ENCODE measurements at regions not wholly inside any gene's neighbourhood (a gene's known extent, or its start where the extent isn't known, plus 50 kb on each side); places are given as distances from the start of the nearest gene placed in this dataset.

- H3K27me3 Mint-ChIP-seq (ENCODE audit: insufficient read depth), result no peaks in the 10 kb centered on the region
- H3K9me3 ChIP-seq (ENCODE audit: control insufficient read depth, low read length), result no peaks in the 10 kb centered on the region
- no peak for DNase-seq
- no peaks in the 10 kb centered on the region for H3K36me3 ChIP-seq (ENCODE audit: control insufficient read depth, insufficient read depth, low read length)
- no peak overlapping the region for H3K9ac ChIP-seq (ENCODE audit: extremely low read depth, low read length, poor library complexity, severe bottlenecking)
- TF ChIP-seq, protein P1, sequence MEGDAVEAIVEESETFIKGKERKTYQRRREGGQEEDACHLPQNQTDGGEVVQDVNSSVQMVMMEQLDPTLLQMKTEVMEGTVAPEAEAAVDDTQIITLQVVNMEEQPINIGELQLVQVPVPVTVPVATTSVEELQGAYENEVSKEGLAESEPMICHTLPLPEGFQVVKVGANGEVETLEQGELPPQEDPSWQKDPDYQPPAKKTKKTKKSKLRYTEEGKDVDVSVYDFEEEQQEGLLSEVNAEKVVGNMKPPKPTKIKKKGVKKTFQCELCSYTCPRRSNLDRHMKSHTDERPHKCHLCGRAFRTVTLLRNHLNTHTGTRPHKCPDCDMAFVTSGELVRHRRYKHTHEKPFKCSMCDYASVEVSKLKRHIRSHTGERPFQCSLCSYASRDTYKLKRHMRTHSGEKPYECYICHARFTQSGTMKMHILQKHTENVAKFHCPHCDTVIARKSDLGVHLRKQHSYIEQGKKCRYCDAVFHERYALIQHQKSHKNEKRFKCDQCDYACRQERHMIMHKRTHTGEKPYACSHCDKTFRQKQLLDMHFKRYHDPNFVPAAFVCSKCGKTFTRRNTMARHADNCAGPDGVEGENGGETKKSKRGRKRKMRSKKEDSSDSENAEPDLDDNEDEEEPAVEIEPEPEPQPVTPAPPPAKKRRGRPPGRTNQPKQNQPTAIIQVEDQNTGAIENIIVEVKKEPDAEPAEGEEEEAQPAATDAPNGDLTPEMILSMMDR (conservative IDR thresholded peaks at IDR 0.05), result no peak
- no peak overlapping the region for H3K27ac Mint-ChIP-seq
- no peaks in the 10 kb centered on the region for H3K4me1 Mint-ChIP-seq
- no peaks in the 10 kb centered on the region for H3K4me1 ChIP-seq (ENCODE audit: control insufficient read depth, insufficient read depth, low read length)
- no peaks in the 10 kb centered on the region for H3K27me3 ChIP-seq (ENCODE audit: control insufficient read depth, insufficient read depth, low read length, poor library complexity, severe bottlenecking)
- H3K9me3 Mint-ChIP-seq, result no peaks in the 10 kb centered on the region
- H3K27ac ChIP-seq (ENCODE audit: low read depth, low read length), result no peak overlapping the region
- 90 to 93% methylated on average over 18 to 21 of the region's 21 CpGs for WGBS, 2 experiments (ENCODE audit: insufficient coverage in 1 of 2, insufficient read length in 1 of 2)
- H3K4me3 Mint-ChIP-seq, result no peak overlapping the region
- H3K36me3 Mint-ChIP-seq (ENCODE audit: low read depth), result no peaks in the 10 kb centered on the region
- no peak overlapping the region for H3K4me3 ChIP-seq (ENCODE audit: low read length)
Observed at GRCh38 chr2:594297-594949, 82.8 kb downstream of the TMEM18 start.

- DNase-seq, result no peak
- Histone ChIP-seq H3K4me3 (ENCODE audit: low read length) (no peak overlapping the region), H3K27ac (ENCODE audit: low read depth, low read length) (no peak overlapping the region), H3K9ac (ENCODE audit: extremely low read depth, low read length, poor library complexity, severe bottlenecking) (no peak overlapping the region), H3K36me3 (ENCODE audit: control insufficient read depth, insufficient read depth, low read length) (no peaks in the 10 kb centered on the region), H3K4me1 (ENCODE audit: control insufficient read depth, insufficient read depth, low read length) (no peaks in the 10 kb centered on the region), H3K9me3 (ENCODE audit: control insufficient read depth, low read length) (no peaks in the 10 kb centered on the region), H3K27me3 (ENCODE audit: control insufficient read depth, insufficient read depth, low read length, poor library complexity, severe bottlenecking) (no peaks in the 10 kb centered on the region)
- H3K36me3 Mint-ChIP-seq (ENCODE audit: low read depth), result no peaks in the 10 kb centered on the region
- H3K27me3 Mint-ChIP-seq (ENCODE audit: insufficient read depth), result no peaks in the 10 kb centered on the region
- 88 to 90% methylated on average over 9 to 17 of the region's 17 CpGs for WGBS, 2 experiments (ENCODE audit: insufficient coverage in 1 of 2, insufficient read length in 1 of 2)
- no peak overlapping the region for H3K4me3 Mint-ChIP-seq
- TF ChIP-seq, protein P1 (conservative IDR thresholded peaks at IDR 0.05), result no peak
- no peak overlapping the region for H3K27ac Mint-ChIP-seq
- H3K9me3 Mint-ChIP-seq, result no peaks in the 10 kb centered on the region
- H3K4me1 Mint-ChIP-seq, result no peaks in the 10 kb centered on the region
Observed at GRCh38 chr2:593356-594026, 83.7 kb downstream of the TMEM18 start.

DNA sequence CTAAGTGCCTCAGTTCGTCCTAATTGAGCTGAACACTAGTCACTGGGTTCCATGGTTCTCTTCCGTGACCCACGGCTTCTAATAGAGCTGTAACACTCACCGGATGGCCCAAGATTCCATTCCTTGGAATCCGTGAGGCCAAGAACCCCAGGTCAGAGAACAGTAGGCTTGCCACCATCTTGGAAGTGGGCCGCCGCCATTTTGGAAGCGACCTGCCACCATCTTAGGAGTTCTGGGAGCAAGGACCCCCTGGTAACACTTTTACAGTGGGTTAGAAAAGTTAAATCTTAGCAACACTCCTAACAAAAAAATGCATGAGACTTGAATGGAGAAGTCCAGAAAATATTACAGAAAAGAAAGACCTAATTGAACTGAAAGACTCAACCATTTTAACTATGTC is 84.5 kb downstream of the TMEM18 start:
- H3K9me3 Mint-ChIP-seq, result no peaks in the 10 kb centered on the region
- no peak overlapping the region for H3K4me3 Mint-ChIP-seq
- no peak for DNase-seq
- Histone ChIP-seq H3K4me3 (ENCODE audit: low read length) (no peak overlapping the region), H3K36me3 (ENCODE audit: control insufficient read depth, insufficient read depth, low read length) (no peaks in the 10 kb centered on the region), H3K9me3 (ENCODE audit: control insufficient read depth, low read length) (no peaks in the 10 kb centered on the region), H3K9ac (ENCODE audit: extremely low read depth, low read length, poor library complexity, severe bottlenecking) (no peak overlapping the region), H3K27ac (ENCODE audit: low read depth, low read length) (no peak overlapping the region), H3K27me3 (ENCODE audit: control insufficient read depth, insufficient read depth, low read length, poor library complexity, severe bottlenecking) (no peaks in the 10 kb centered on the region), H3K4me1 (ENCODE audit: control insufficient read depth, insufficient read depth, low read length) (no peaks in the 10 kb centered on the region)
- H3K27me3 Mint-ChIP-seq (ENCODE audit: insufficient read depth), result no peaks in the 10 kb centered on the region
- TF ChIP-seq, protein P1 (conservative IDR thresholded peaks at IDR 0.05), result no peak
- WGBS, 2 experiments (ENCODE audit: insufficient coverage in 1 of 2, insufficient read length in 1 of 2), result 91 to 92% methylated on average over 7 to 8 of the region's 8 CpGs
- no peak overlapping the region for H3K27ac Mint-ChIP-seq
- H3K36me3 Mint-ChIP-seq (ENCODE audit: low read depth), result no peaks in the 10 kb centered on the region
- H3K4me1 Mint-ChIP-seq, result no peaks in the 10 kb centered on the region
